HepG2 (cell line): ENCODE measurements at regions not wholly inside any gene's neighbourhood (a gene's known extent, or its start where the extent isn't known, plus 50 kb on each side); places are given as distances from the start of the nearest gene placed in this dataset.

ENCODE experiments used
- HNF1A ChIP-seq, 2 experiments: sonication (generic) in 1 of 2; formaldehyde crosslinking in 1 of 2; IDR thresholded peaks; 2 replicates each; pipeline versions ENCODE4 v1.4.0 to v1.6.1; 2016 to 2020; ENCODE audit warnings: borderline replicate concordance in 1 of 2, low read depth in 1 of 2, mild to moderate bottlenecking in 1 of 2, missing genetic modification reagents in 1 of 2
- HNF4G ChIP-seq, 2 experiments: sonication (generic) in 1 of 2; formaldehyde crosslinking in 1 of 2; IDR thresholded peaks; 2 replicates each; pipeline versions ENCODE4 v1.4.0 to v1.6.1; 2011 to 2020; ENCODE audit warnings: borderline replicate concordance in 2 of 2, low read depth in 2 of 2, mild to moderate bottlenecking in 2 of 2, low read length in 1 of 2, missing genetic modification reagents in 1 of 2, moderate library complexity in 1 of 2
- RBM22 ChIP-seq: fragments of 200-400 bp; formaldehyde crosslinking; optimal IDR thresholded peaks from 2 replicates; pipeline ENCODE3; 2017; ENCODE audit warnings: mild to moderate bottlenecking, low read length, moderate library complexity
- ZNF205 ChIP-seq: IDR thresholded peaks from 2 replicates; pipeline ENCODE4 v1.6.1; 2018; ENCODE audit warnings: missing biosample characterization, missing genetic modification reagents
- ZNF788 ChIP-seq: sonication (generic); formaldehyde crosslinking; IDR thresholded peaks from 2 replicates; pipeline ENCODE4 v1.5.0; 2020; ENCODE audit warnings: mild to moderate bottlenecking, missing genetic modification reagents, borderline replicate concordance

GRCh38 chr20:53728359-53728758, 134.7 kb upstream of the ZNF217 start:
- TF ChIP-seq HNF1A (IDR thresholded peaks at IDR 0.05; ENCODE audit: low read depth) (no peak), HNF1A (CRISPR knock-in tag; IDR thresholded peaks at IDR 0.05; ENCODE audit: borderline replicate concordance) (no peak), RBM22 (no peak), HNF4G (IDR thresholded peaks at IDR 0.05; ENCODE audit: borderline replicate concordance, low read depth, low read length) (no peak), HNF4G (CRISPR knock-in tag; IDR thresholded peaks at IDR 0.05; ENCODE audit: borderline replicate concordance, low read depth) (no peak), ZNF205 (CRISPR knock-in tag) (no peak), ZNF788 (no peak)
